IMR-90 (cell line): ENCODE measurements at regions not wholly inside any gene's neighbourhood (a gene's known extent, or its start where the extent isn't known, plus 50 kb on each side); places are given as distances from the start of the nearest gene placed in this dataset.

ENCODE experiments used
- ATAC-seq: fragments of 200-7000 bp; cut with Tn5 transposase; 2 replicates; pipeline ENCODE4 v1.9.1; 2020; ENCODE audit warnings: low read depth, mild to moderate bottlenecking, moderate library complexity
- BruUV-seq: library from RNA; stranded (reverse); fragments of 400-500 nt; replicated peaks from 2 replicates; lab custom pipeline; 2021; lab: Mats Ljungman, UMichigan
- CTCF ChIA-PET: fragments of 300-600 bp; formaldehyde crosslinking; extraction: SDS; loops from one replicate; lab custom pipeline; 2021; ENCODE audit warnings: antibody characterized with exemption; lab: Yijun Ruan, JAX
- POLR2A ChIA-PET: fragments of 300-600 bp; sonication (Branson Sonifier 250); formaldehyde crosslinking; loops from one replicate; lab custom pipeline; 2022; ENCODE audit warnings: antibody characterized with exemption; ENCODE audit not compliant: unreplicated experiment; lab: Charles Lee
- DNase-seq: peaks from one replicate; pipeline ENCODE4 v3.0.0; 2013
- H2AFZ ChIP-seq: replicated peaks from 2 replicates; pipeline ENCODE3; 2013; ENCODE audit warnings: low read length, mild to moderate bottlenecking; ENCODE audit not compliant: poor library complexity
- H2AK5ac ChIP-seq: 2 replicates; pipeline ENCODE4 v1.6.1; 2013; ENCODE audit warnings: low read depth, low read length, inconsistent platforms
- H2AK9ac ChIP-seq: replicated peaks from 2 replicates; pipeline ENCODE3; 2013; ENCODE audit warnings: mild to moderate bottlenecking, low read depth, low read length, moderate library complexity; ENCODE audit not compliant: poor library complexity
- H2BK120ac ChIP-seq: 2 replicates; pipeline ENCODE4 v1.6.1; 2013; ENCODE audit warnings: low read depth, low read length, inconsistent platforms
- H2BK15ac ChIP-seq: 3 replicates; pipeline ENCODE4 v1.6.1; 2013; ENCODE audit warnings: low read depth, low read length, inconsistent platforms
- H2BK20ac ChIP-seq: 2 replicates; pipeline ENCODE4 v1.6.1; 2013; ENCODE audit warnings: low read depth, mild to moderate bottlenecking, inconsistent platforms, low read length, moderate library complexity
- H2BK5ac ChIP-seq: 2 replicates; pipeline ENCODE4 v1.6.1; 2013; ENCODE audit warnings: mild to moderate bottlenecking, low read depth, low read length, inconsistent platforms; ENCODE audit not compliant: poor library complexity, severe bottlenecking
- H3K14ac ChIP-seq: replicated peaks from 2 replicates; pipeline ENCODE4 v1.6.1; 2013; ENCODE audit warnings: low read depth, low read length, inconsistent platforms
- H3K18ac ChIP-seq: 2 replicates; pipeline ENCODE4 v1.6.1; 2013; ENCODE audit warnings: low read depth, low read length, control low read depth
- H3K23ac ChIP-seq: 2 replicates; pipeline ENCODE4 v1.6.1; 2013; ENCODE audit warnings: low read depth, low read length, inconsistent platforms
- H3K27ac ChIP-seq: 2 replicates; pipeline ENCODE4 v1.5.1; 2013; ENCODE audit warnings: mild to moderate bottlenecking, control low read depth, low read length; ENCODE audit not compliant: insufficient read depth
- H3K27me3 ChIP-seq: 2 replicates; pipeline ENCODE4 v1.6.1; 2013; ENCODE audit warnings: low read length; ENCODE audit not compliant: control insufficient read depth, insufficient read depth
- H3K36me3 ChIP-seq: 2 replicates; pipeline ENCODE4 v1.6.1; 2013; ENCODE audit warnings: low read length, mixed read lengths; ENCODE audit not compliant: control insufficient read depth, insufficient read depth
- H3K4ac ChIP-seq: 2 replicates; pipeline ENCODE4 v1.6.1; 2013; ENCODE audit warnings: low read depth, low read length, inconsistent platforms
- H3K4me1 ChIP-seq: 2 replicates; pipeline ENCODE4 v1.6.1; 2013; ENCODE audit warnings: low read length, mixed read lengths; ENCODE audit not compliant: control insufficient read depth, insufficient read depth
- H3K4me2 ChIP-seq: 2 replicates; pipeline ENCODE4 v1.6.1; 2013; ENCODE audit warnings: low read depth, mild to moderate bottlenecking, control low read depth, low read length, moderate library complexity
- H3K4me3 ChIP-seq: 2 replicates; pipeline ENCODE4 v1.5.1; 2013; ENCODE audit warnings: low read depth, mild to moderate bottlenecking, control low read depth, low read length, moderate library complexity; ENCODE audit not compliant: insufficient read depth
- H3K56ac ChIP-seq: 2 replicates; pipeline ENCODE4 v1.6.1; 2013; ENCODE audit warnings: low read length, inconsistent platforms; ENCODE audit not compliant: insufficient read depth; ENCODE audit errors: extremely low read depth
- H3K79me1 ChIP-seq, 2 experiments: 2 replicates each; pipeline ENCODE4 v1.6.1; 2013; ENCODE audit warnings: low read length in 2 of 2, inconsistent platforms in 1 of 2, low read depth in 1 of 2
- H3K9ac ChIP-seq: 2 replicates; pipeline ENCODE4 v1.6.1; 2013; ENCODE audit warnings: low read depth, low read length, control low read depth
- H3K9me1 ChIP-seq: 2 replicates; pipeline ENCODE4 v1.6.1; 2013; ENCODE audit warnings: low read length, inconsistent platforms; ENCODE audit not compliant: insufficient read depth
- H3K9me3 ChIP-seq: 2 replicates; pipeline ENCODE4 v1.6.1; 2013; ENCODE audit warnings: low read length; ENCODE audit not compliant: control insufficient read depth, insufficient read depth
- H4K20me1 ChIP-seq: 2 replicates; pipeline ENCODE4 v1.6.1; 2013; ENCODE audit warnings: low read length, inconsistent platforms; ENCODE audit not compliant: insufficient read depth
- H4K5ac ChIP-seq: 2 replicates; pipeline ENCODE4 v1.6.1; 2013; ENCODE audit warnings: mild to moderate bottlenecking, low read depth, low read length, control low read depth
- H4K8ac ChIP-seq, 2 experiments: 2 replicates each; pipeline ENCODE4 v1.6.1; 2013; ENCODE audit warnings: low read depth in 2 of 2, low read length in 2 of 2, control low read depth in 1 of 2, inconsistent platforms in 1 of 2
- H4K91ac ChIP-seq: 2 replicates; pipeline ENCODE4 v1.6.1; 2013; ENCODE audit warnings: low read depth, low read length, inconsistent platforms; ENCODE audit not compliant: insufficient read depth
- BHLHE40 ChIP-seq: fragments of 150-350 bp; IDR thresholded peaks from 2 replicates; pipeline ENCODE4 v1.6.1; 2016; ENCODE audit warnings: mild to moderate bottlenecking, low read depth, low read length
- CEBPB ChIP-seq: IDR thresholded peaks from 2 replicates; pipeline ENCODE4 v1.6.1; 2012; ENCODE audit warnings: low read depth, low read length, improper control_type of control experiment
- CHD1 ChIP-seq: IDR thresholded peaks from 2 replicates; pipeline ENCODE4 v1.6.1; 2012; ENCODE audit warnings: low read depth, low read length, improper control_type of control experiment
- CTCF ChIP-seq: conservative IDR thresholded peaks from 2 replicates; pipeline ENCODE4 v1.5.1; 2012; ENCODE audit warnings: mild to moderate bottlenecking, low read depth, low read length, improper control_type of control experiment
- ELK1 ChIP-seq: fragments of 150-350 bp; IDR thresholded peaks from 2 replicates; pipeline ENCODE4 v1.6.1; 2016; ENCODE audit warnings: low read depth, mild to moderate bottlenecking, low read length, moderate library complexity, borderline replicate concordance
- FOS ChIP-seq: fragments of 150-350 bp; IDR thresholded peaks from 2 replicates; pipeline ENCODE4 v1.6.1; 2016; ENCODE audit warnings: low read depth, low read length
- MAFK ChIP-seq: IDR thresholded peaks from 2 replicates; pipeline ENCODE4 v1.6.1; 2012; ENCODE audit warnings: low read depth, low read length, improper control_type of control experiment
- MAZ ChIP-seq: IDR thresholded peaks from 2 replicates; pipeline ENCODE4 v1.6.1; 2012; ENCODE audit warnings: low read depth, mild to moderate bottlenecking, low read length, improper control_type of control experiment, moderate library complexity, borderline replicate concordance
- MXI1 ChIP-seq: IDR thresholded peaks from 2 replicates; pipeline ENCODE4 v1.6.1; 2012; ENCODE audit warnings: low read depth, mild to moderate bottlenecking, low read length, moderate library complexity, borderline replicate concordance
- NFE2L2 ChIP-seq: fragments of 150-350 bp; IDR thresholded peaks from 2 replicates; pipeline ENCODE4 v1.6.1; 2016; ENCODE audit warnings: low read depth, mild to moderate bottlenecking, low read length
- POLR2A ChIP-seq: IDR thresholded peaks from 2 replicates; pipeline ENCODE4 v1.6.1; 2012; ENCODE audit warnings: mild to moderate bottlenecking, low read depth, low read length
- RAD21 ChIP-seq: IDR thresholded peaks from 2 replicates; pipeline ENCODE4 v1.6.1; 2012; ENCODE audit warnings: low read length, improper control_type of control experiment
- RCOR1 ChIP-seq: IDR thresholded peaks from 2 replicates; pipeline ENCODE4 v1.6.1; 2012; ENCODE audit warnings: mild to moderate bottlenecking, low read length, improper control_type of control experiment; ENCODE audit not compliant: insufficient replicate concordance
- RFX5 ChIP-seq: IDR thresholded peaks from 2 replicates; pipeline ENCODE4 v1.8.0; 2012; ENCODE audit warnings: low read depth, mild to moderate bottlenecking, low read length, moderate library complexity
- SMC3 ChIP-seq: fragments of 150-350 bp; IDR thresholded peaks from 2 replicates; pipeline ENCODE4 v1.6.1; 2016; ENCODE audit warnings: low read depth, mild to moderate bottlenecking, antibody characterized with exemption, low read length, moderate library complexity
- USF2 ChIP-seq: fragments of 150-350 bp; IDR thresholded peaks from 2 replicates; pipeline ENCODE4 v1.6.1; 2017; ENCODE audit warnings: mild to moderate bottlenecking, antibody characterized with exemption, low read length, low read depth
- WGBS, 2 experiments: methylation state at CpG; one replicate each; pipeline versions ENCODE4 v1.1.5 to v1.1.7; 2013; ENCODE audit warnings: missing lambda C conversion rate in 2 of 2; ENCODE audit not compliant: insufficient read length in 1 of 2; ENCODE audit errors: extremely low coverage in 2 of 2; 5-methylcytosine and 5-hydroxymethylcytosine counted together
- dilution Hi-C: fragments of 300-500 bp; cut with HindIII; formaldehyde crosslinking; loops from one replicate; pipeline ENCODE4 v1.14.3; 2018; ENCODE audit warnings: low sequenced_read_pairs; ENCODE audit not compliant: unreplicated experiment
- in situ Hi-C: fragments of 300-500 bp; cut with MboI; formaldehyde crosslinking; loops from 3 replicates; pipeline ENCODE4 v1.14.3; 2019; ENCODE audit warnings: low sequenced_read_pairs, inconsistent platforms, mixed read lengths
- intact Hi-C: fragments of 100-400 bp; cut with micrococcal nuclease; formaldehyde crosslinking; loops from 2 replicates; pipeline ENCODE4 v1.10.0; 2022

DNA sequence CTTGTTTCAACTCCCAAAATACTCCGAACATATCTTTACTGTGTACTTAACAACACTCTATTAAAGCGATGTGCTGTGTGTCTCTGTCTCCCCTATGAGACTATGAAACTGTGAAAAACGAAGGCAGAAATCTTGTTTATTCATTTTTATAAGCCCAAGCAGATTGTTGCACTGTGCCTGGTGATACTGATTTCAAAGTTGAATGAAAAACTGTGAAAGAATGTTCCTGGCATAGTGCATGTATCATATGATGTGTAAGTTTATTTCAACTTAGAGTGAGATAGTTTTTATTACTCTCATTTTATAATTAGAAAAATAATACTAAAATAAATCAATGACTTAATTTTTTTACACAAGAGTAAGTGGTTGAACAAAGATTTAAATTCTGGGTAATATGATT, 471.9 kb upstream of the PCDH15 start:
- dilution Hi-C loops = no loop called here

More for the DNA sequence above, 471.9 kb upstream of the PCDH15 start:
- no peak for DNase-seq
- H4K91ac ChIP-seq = no peak overlapping the region
- no peaks in the 10 kb centered on the region for H3K27me3 ChIP-seq
- no peak overlapping the region for H2BK15ac ChIP-seq
- intact Hi-C loops = no loop called here
- H2BK20ac ChIP-seq = no peak overlapping the region
- TF ChIP-seq ELK1 (no peak), MXI1 (no peak), RAD21 (no peak), USF2 (no peak), RCOR1 (no peak), CTCF (no peak), CHD1 (no peak), RFX5 (no peak), MAZ (no peak), NFE2L2 (no peak), SMC3 (no peak), POLR2A (no peak), BHLHE40 (no peak), FOS (no peak), MAFK (no peak), CEBPB (no peak)
- no peak overlapping the region for H2BK120ac ChIP-seq
- H3K36me3 ChIP-seq = no peaks in the 10 kb centered on the region
- no peak overlapping the region for H3K56ac ChIP-seq
- H2AFZ ChIP-seq = no peak overlapping the region
- H4K5ac ChIP-seq = no peak overlapping the region
- no peak overlapping the region for H2AK9ac ChIP-seq
- no peaks in the 10 kb centered on the region for H3K9me3 ChIP-seq
- WGBS, 2 experiments = no CpG with 5 or more reads among the region's 3 CpGs
- H4K20me1 ChIP-seq = no peaks in the 10 kb centered on the region
- H2BK5ac ChIP-seq = no peak overlapping the region
- H3K18ac ChIP-seq = no peak overlapping the region
- H3K27ac ChIP-seq = no peak overlapping the region
- ChIA-PET CTCF (no interaction called here), POLR2A (interaction anchor here (0.5 kb wide), 1 partner anchor 913 kb away, joined by 4 read pairs; no protein-coding TSS in a partner anchor)
- H3K4ac ChIP-seq = no peak overlapping the region
- in situ Hi-C loops = no loop called here
- no peaks in the 10 kb centered on the region for H3K4me1 ChIP-seq
- H2AK5ac ChIP-seq = no peak overlapping the region
- no peak for ATAC-seq
- no peak overlapping the region for H3K23ac ChIP-seq
- no peak overlapping the region for H3K4me3 ChIP-seq
- no TSS peak for BruUV-seq
- no peak overlapping the region for H4K8ac ChIP-seq
- no peaks in the 10 kb centered on the region for H3K9me1 ChIP-seq
- no peak overlapping the region for H3K4me2 ChIP-seq
- no peak overlapping the region for H3K14ac ChIP-seq
- no peak overlapping the region for H3K9ac ChIP-seq
- H3K79me1 ChIP-seq = no peaks in the 10 kb centered on the region
